ENCODE measurements at regions not wholly inside any gene's neighbourhood (a gene's known extent, or its start where the extent isn't known, plus 50 kb on each side); places are given as distances from the start of the nearest gene placed in this dataset.

GRCh38 chr6:140956571-140957369 is 1176.0 kb upstream of the GJE1 start:
- in situ Hi-C loops (cut with HindIII; ENCODE audit: low sequenced_read_pairs), result no loop called here
- peak; percentile 40 for DNase-seq (ENCODE audit: low spot score)

- in situ Hi-C loops (cut with HindIII; ENCODE audit: low sequenced_read_pairs), result no loop called here
- no peak for DNase-seq (ENCODE audit: low spot score)
Observed at GRCh38 chr6:140940251-140940925, 1192.3 kb upstream of the GJE1 start.

GRCh38 chr6:140932909-140933308 is 1199.8 kb upstream of the GJE1 start:
- DNase-seq (ENCODE audit: low spot score), result no peak
- in situ Hi-C loops (cut with HindIII; ENCODE audit: low sequenced_read_pairs), result no loop called here

DNA sequence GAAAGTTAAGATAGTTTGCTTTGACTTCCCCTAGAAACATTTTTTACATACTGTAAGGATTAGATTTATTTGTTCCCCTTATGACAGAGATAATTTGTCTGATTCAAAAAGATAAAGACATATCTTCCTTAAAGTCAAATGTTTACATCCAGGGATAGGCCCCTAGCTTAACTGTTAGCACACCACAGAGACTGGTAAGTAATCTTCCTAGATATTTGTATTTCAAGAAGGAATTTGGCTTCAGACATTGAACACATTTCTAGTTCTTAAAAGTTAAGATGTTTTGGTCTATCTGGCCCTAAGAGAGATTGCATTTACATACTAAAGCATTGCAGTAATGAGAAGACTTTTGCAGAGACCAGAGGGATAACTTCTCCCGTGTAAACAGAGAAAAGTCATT is 1201.1 kb upstream of the GJE1 start:
- DNase-seq (ENCODE audit: low spot score), result no peak
- in situ Hi-C loops (cut with HindIII; ENCODE audit: low sequenced_read_pairs), result no loop called here

- in situ Hi-C loops (cut with HindIII; ENCODE audit: low sequenced_read_pairs), result no loop called here
- no peak for DNase-seq (ENCODE audit: low spot score)
Observed at GRCh38 chr6:140929121-140929520, 1203.6 kb upstream of the GJE1 start.

GRCh38 chr6:140923048-140923447 is 1209.7 kb upstream of the GJE1 start:
- no peak for DNase-seq (ENCODE audit: low spot score)
- in situ Hi-C loops (cut with HindIII; ENCODE audit: low sequenced_read_pairs), result no loop called here

GRCh38 chr6:140921366-140922226 is 1211.1 kb upstream of the GJE1 start:
- in situ Hi-C loops (cut with HindIII; ENCODE audit: low sequenced_read_pairs), result no loop called here
- DNase-seq (ENCODE audit: low spot score), result peak; percentile 39

DNA sequence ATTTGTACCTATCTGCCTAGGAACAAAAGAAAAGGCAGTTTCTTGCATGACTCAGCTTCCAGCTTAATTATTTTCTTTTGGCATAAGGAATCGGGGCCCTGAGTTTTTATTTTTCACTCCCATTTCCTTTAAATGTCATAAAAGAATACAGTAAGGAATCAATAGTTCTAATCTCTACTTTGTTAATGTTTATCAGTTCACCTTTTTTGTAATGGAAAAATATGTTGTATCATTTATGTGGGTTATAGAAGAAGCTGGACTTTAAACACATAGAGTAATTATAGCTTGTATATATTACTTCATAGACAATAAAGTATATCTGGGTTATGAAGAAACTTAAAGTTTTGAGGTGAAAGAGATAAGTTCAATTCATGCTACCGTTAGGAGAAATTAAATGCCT is 1214.8 kb upstream of the GJE1 start:
- in situ Hi-C loops (cut with HindIII; ENCODE audit: low sequenced_read_pairs), result no loop called here
- no peak for DNase-seq (ENCODE audit: low spot score)

GRCh38 chr6:140915551-140915950 is 1217.2 kb upstream of the GJE1 start:
- in situ Hi-C loops (cut with HindIII; ENCODE audit: low sequenced_read_pairs), result no loop called here
- DNase-seq (ENCODE audit: low spot score), result no peak

DNA sequence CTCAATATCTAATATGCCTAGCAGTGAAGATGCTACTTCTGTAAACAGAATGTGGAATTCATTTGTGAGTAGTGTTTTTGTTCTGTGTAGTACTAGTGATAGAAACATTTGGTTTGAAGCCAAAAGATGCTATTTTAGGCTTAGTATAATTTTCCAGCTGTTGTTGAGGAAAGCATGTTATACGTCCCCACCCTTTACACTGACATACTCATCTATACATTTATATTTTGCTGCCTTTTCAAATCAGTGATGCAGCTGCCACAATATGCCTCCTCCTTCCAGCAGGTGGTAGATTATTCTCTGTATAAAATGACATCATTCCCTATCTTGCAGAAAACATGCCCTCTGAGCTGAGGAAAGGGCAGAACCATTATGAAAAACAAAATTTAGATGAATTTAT is 1217.6 kb upstream of the GJE1 start:
- in situ Hi-C loops (cut with HindIII; ENCODE audit: low sequenced_read_pairs), result no loop called here
- DNase-seq (ENCODE audit: low spot score), result no peak

DNA sequence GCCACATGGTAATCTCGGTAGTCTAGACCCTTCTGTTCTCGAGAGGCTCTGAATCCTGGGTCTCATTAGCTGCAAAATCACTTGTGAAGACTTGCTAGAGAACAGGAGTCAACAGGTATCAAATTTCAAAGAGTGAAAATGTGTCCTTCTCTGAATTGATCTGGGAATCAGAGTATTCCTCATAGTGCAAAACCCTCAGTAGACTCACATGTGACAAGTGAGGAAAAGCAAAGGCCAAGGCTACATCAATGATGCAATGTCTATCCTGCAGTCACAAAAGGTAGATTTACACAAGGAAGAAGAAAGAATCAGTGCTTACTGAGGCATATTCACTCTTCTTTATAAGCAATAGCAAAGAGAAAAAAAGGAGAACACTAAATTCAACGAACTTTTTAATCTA is 1220.0 kb upstream of the GJE1 start:
- in situ Hi-C loops (cut with HindIII; ENCODE audit: low sequenced_read_pairs), result no loop called here
- no peak for DNase-seq (ENCODE audit: low spot score)

GRCh38 chr6:140909625-140910024 is 1223.1 kb upstream of the GJE1 start:
- in situ Hi-C loops (cut with HindIII; ENCODE audit: low sequenced_read_pairs), result no loop called here

DNA sequence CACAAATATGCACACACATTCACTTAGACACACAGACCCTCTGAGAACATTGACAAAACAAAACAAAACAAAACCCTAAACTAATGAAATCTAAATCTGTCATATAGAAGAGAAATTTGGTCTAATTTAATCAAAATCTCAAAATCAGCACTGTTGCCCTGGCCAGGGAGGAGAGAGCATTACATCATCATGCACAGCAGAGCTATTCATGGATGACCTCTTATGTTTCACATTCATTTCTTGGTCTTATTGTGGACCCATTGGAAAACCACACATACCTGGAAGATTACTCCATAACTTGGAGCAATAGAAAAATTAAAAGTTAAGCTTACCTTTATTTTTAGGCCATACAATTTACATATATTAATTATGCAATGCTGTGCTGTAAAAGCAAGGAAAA is 1223.6 kb upstream of the GJE1 start:
- DNase-seq (ENCODE audit: low spot score), result no peak
- in situ Hi-C loops (cut with HindIII; ENCODE audit: low sequenced_read_pairs), result no loop called here

More at GRCh38 chr6:140909625-140910024, 1223.1 kb upstream of the GJE1 start:
- no peak for DNase-seq (ENCODE audit: low spot score)

DNA sequence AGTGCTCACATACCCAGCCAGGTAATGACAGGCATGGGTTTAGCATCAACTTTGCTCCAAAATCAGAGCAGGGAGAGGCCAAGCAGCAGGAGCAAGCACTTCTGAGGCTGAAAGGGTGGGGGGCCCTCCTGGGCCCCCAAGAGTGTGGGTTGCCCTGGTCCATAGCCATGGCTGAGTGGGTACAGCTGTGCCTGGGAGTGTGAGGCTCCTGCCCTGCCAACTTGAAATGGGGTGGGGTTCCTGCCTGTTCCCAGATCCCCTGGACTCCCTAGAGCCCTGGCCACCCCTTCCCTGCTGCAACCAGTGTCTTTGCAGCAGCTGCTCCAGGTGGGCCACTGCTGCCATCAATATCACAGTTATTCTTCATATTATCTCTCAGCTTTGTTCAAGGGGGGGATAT is 1224.2 kb upstream of the GJE1 start:
- no peak for DNase-seq (ENCODE audit: low spot score)
- in situ Hi-C loops (cut with HindIII; ENCODE audit: low sequenced_read_pairs), result no loop called here

- in situ Hi-C loops (cut with HindIII; ENCODE audit: low sequenced_read_pairs), result no loop called here
- no peak for DNase-seq (ENCODE audit: low spot score)
Observed at GRCh38 chr6:140907235-140907634, 1225.5 kb upstream of the GJE1 start.

GRCh38 chr6:140905724-140906123 is 1227.0 kb upstream of the GJE1 start:
- in situ Hi-C loops (cut with HindIII; ENCODE audit: low sequenced_read_pairs), result no loop called here
- no peak for DNase-seq (ENCODE audit: low spot score)

GRCh38 chr6:140905050-140905449 is 1227.7 kb upstream of the GJE1 start:
- no peak for DNase-seq (ENCODE audit: low spot score)
- in situ Hi-C loops (cut with HindIII; ENCODE audit: low sequenced_read_pairs), result no loop called here

- no peak for DNase-seq (ENCODE audit: low spot score)
- in situ Hi-C loops (cut with HindIII; ENCODE audit: low sequenced_read_pairs), result no loop called here
Observed at GRCh38 chr6:140897804-140898573, 1234.7 kb upstream of the GJE1 start.

DNA sequence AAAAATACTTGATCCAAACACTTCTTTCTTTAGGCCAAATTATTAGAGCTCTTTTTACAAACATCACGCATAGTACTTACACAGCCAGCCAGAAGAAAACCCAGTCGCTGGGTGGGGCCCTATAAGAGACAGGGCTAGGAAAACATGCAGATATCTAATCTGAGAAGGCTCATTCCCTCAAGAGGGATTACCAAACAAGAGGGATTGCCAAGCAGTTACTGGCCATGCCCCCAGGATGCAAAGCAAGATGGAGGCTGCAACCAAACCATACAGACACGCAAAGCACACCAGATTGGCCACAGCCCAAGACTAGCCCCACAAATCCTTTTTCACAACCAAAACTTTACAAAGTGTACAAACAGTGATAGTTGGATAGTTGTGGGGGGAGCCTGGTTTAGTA is 1235.4 kb upstream of the GJE1 start:
- in situ Hi-C loops (cut with HindIII; ENCODE audit: low sequenced_read_pairs), result no loop called here
- no peak for DNase-seq (ENCODE audit: low spot score)
